Natural killer cell (primary cell): ENCODE measurements at regions not wholly inside any gene's neighbourhood (a gene's known extent, or its start where the extent isn't known, plus 50 kb on each side); places are given as distances from the start of the nearest gene placed in this dataset.
"Not testable (repeated sequence)": the region's sequence is repeated elsewhere in the genome, so short reads cannot be mapped to it uniquely, and the experiment has no call there.

ENCODE experiments used
- ATAC-seq, 3 donors: fragments of 150-1000 bp in 2 of 3; fragments of 200-7000 bp in 1 of 3; cut with Tn5 transposase; 1 replicate in 1 of 3; 2 replicates in 2 of 3; pipeline ENCODE4 v1.10.0; 2021; ENCODE audit warnings: mild to moderate bottlenecking in 2 of 3, moderate library complexity in 2 of 3
- DNase-seq, 2 donors: peaks; one replicate each; pipeline versions ENCODE4 v3.0.0 to v3.0.0-alpha.2; 2013 to 2021; ENCODE audit warnings: mixed read lengths in 1 of 2
- H3K27ac ChIP-seq: one replicate; pipeline ENCODE4 v1.5.1; 2013; ENCODE audit warnings: mild to moderate bottlenecking, low read length
- H3K27me3 ChIP-seq: one replicate; pipeline ENCODE4 v1.6.1; 2013; ENCODE audit warnings: low read length; ENCODE audit not compliant: control insufficient read depth, insufficient read depth
- H3K36me3 ChIP-seq: one replicate; pipeline ENCODE4 v1.6.1; 2013; ENCODE audit warnings: low read length; ENCODE audit not compliant: control insufficient read depth, insufficient read depth
- H3K4me1 ChIP-seq: one replicate; pipeline ENCODE4 v1.6.1; 2013; ENCODE audit warnings: low read length; ENCODE audit not compliant: control insufficient read depth, insufficient read depth
- H3K4me3 ChIP-seq: one replicate; pipeline ENCODE4 v1.5.1; 2013; ENCODE audit warnings: low read length
- H3K9me3 ChIP-seq: one replicate; pipeline ENCODE4 v1.6.1; 2013; ENCODE audit warnings: low read length; ENCODE audit not compliant: control insufficient read depth, insufficient read depth
- H3K27ac Mint-ChIP-seq, 2 donors: one replicate each; pipeline ENCODE4 v1.8.0; 2022; ENCODE audit warnings: mild to moderate bottlenecking in 2 of 2, mixed read lengths in 2 of 2, moderate library complexity in 1 of 2
- H3K27me3 Mint-ChIP-seq, 2 donors: one replicate each; pipeline ENCODE4 v1.8.0; 2022; ENCODE audit warnings: low read depth in 2 of 2, mixed read lengths in 2 of 2
- H3K36me3 Mint-ChIP-seq: one replicate; pipeline ENCODE4 v1.8.0; 2022; ENCODE audit warnings: mixed read lengths
- H3K4me1 Mint-ChIP-seq, 2 donors: one replicate each; pipeline ENCODE4 v1.8.0; 2022; ENCODE audit warnings: mixed read lengths in 2 of 2
- H3K4me3 Mint-ChIP-seq: one replicate; pipeline ENCODE4 v1.8.0; 2022; ENCODE audit warnings: mild to moderate bottlenecking, moderate library complexity, mixed read lengths
- H3K9me3 Mint-ChIP-seq, 2 donors: one replicate each; pipeline ENCODE4 v1.8.0; 2022; ENCODE audit warnings: mixed read lengths in 2 of 2
- WGBS: methylation state at CpG from one replicate; pipeline ENCODE4 v1.1.7; 2013; ENCODE audit warnings: missing lambda C conversion rate; ENCODE audit not compliant: insufficient coverage; 5-methylcytosine and 5-hydroxymethylcytosine counted together
- intact Hi-C: fragments of 100-400 bp; cut with micrococcal nuclease; formaldehyde crosslinking; loops from one replicate; pipeline ENCODE4 v1.14.2; 2022

GRCh38 chr2:89112434-89112833, 421.0 kb downstream of the RPIA start:
- H3K27ac Mint-ChIP-seq, intact Hi-C loops, H3K4me3 Mint-ChIP-seq, H3K27ac ChIP-seq, H3K4me1 ChIP-seq, H3K4me1 Mint-ChIP-seq, H3K9me3 ChIP-seq, H3K4me3 ChIP-seq, H3K36me3 Mint-ChIP-seq, H3K9me3 Mint-ChIP-seq, ATAC-seq, H3K27me3 ChIP-seq, DNase-seq, H3K27me3 Mint-ChIP-seq, H3K36me3 ChIP-seq: not testable (repeated sequence)
- WGBS, result 0% methylated on average over 1 of the region's 1 CpG

GRCh38 chr2:89113286-89113685, 421.8 kb downstream of the RPIA start:
- H3K9me3 Mint-ChIP-seq, DNase-seq, H3K36me3 ChIP-seq, H3K4me1 Mint-ChIP-seq, ATAC-seq, H3K27me3 Mint-ChIP-seq, H3K4me3 ChIP-seq, H3K4me3 Mint-ChIP-seq, H3K4me1 ChIP-seq, H3K27me3 ChIP-seq, H3K27ac Mint-ChIP-seq, H3K27ac ChIP-seq, H3K9me3 ChIP-seq, intact Hi-C loops, H3K36me3 Mint-ChIP-seq: not testable (repeated sequence)

GRCh38 chr2:89129440-89129839, 438.0 kb downstream of the RPIA start:
- H3K4me3 ChIP-seq, H3K4me3 Mint-ChIP-seq, H3K4me1 Mint-ChIP-seq, H3K9me3 Mint-ChIP-seq, H3K36me3 Mint-ChIP-seq, H3K36me3 ChIP-seq, H3K27ac ChIP-seq, H3K27me3 Mint-ChIP-seq, H3K27me3 ChIP-seq, intact Hi-C loops, DNase-seq, ATAC-seq, H3K9me3 ChIP-seq, H3K27ac Mint-ChIP-seq, H3K4me1 ChIP-seq: not testable (repeated sequence)

- H3K9me3 Mint-ChIP-seq, intact Hi-C loops, ATAC-seq, H3K27me3 ChIP-seq, H3K4me3 ChIP-seq, H3K27ac ChIP-seq, H3K9me3 ChIP-seq, H3K36me3 Mint-ChIP-seq, DNase-seq, H3K4me3 Mint-ChIP-seq, H3K27me3 Mint-ChIP-seq, H3K27ac Mint-ChIP-seq, H3K36me3 ChIP-seq, H3K4me1 Mint-ChIP-seq, H3K4me1 ChIP-seq: not testable (repeated sequence)
- 92% methylated on average over 7 of the region's 10 CpGs for WGBS
Measured at GRCh38 chr2:89130665-89131308, 439.3 kb downstream of the RPIA start.

- H3K4me1 ChIP-seq, H3K36me3 Mint-ChIP-seq, intact Hi-C loops, H3K36me3 ChIP-seq, ATAC-seq, H3K4me1 Mint-ChIP-seq, H3K4me3 ChIP-seq, H3K9me3 Mint-ChIP-seq, H3K27me3 ChIP-seq, H3K9me3 ChIP-seq, DNase-seq, H3K4me3 Mint-ChIP-seq, H3K27ac Mint-ChIP-seq, H3K27ac ChIP-seq: not testable (repeated sequence)
- WGBS, result 26% methylated on average over 3 of the region's 5 CpGs
- H3K27me3 Mint-ChIP-seq, result peaks cover 5 to 16% of the 10 kb centered on the region in 2 donors
Measured at GRCh38 chr2:89142959-89143358, 451.5 kb downstream of the RPIA start.

GRCh38 chr2:89145342-89145741, 453.9 kb downstream of the RPIA start:
- H3K27ac ChIP-seq, H3K9me3 ChIP-seq, H3K27me3 ChIP-seq, intact Hi-C loops, H3K4me1 Mint-ChIP-seq, ATAC-seq, H3K4me3 ChIP-seq, H3K4me1 ChIP-seq, H3K4me3 Mint-ChIP-seq, DNase-seq, H3K9me3 Mint-ChIP-seq, H3K27ac Mint-ChIP-seq, H3K36me3 Mint-ChIP-seq, H3K36me3 ChIP-seq: not testable (repeated sequence)
- H3K27me3 Mint-ChIP-seq, result peaks cover 2 to 15% of the 10 kb centered on the region in 2 donors
- 87% methylated on average over 1 of the region's 1 CpG for WGBS

GRCh38 chr2:89148256-89148655, 456.8 kb downstream of the RPIA start:
- ATAC-seq, H3K4me1 Mint-ChIP-seq, H3K36me3 Mint-ChIP-seq, H3K4me3 Mint-ChIP-seq, H3K9me3 Mint-ChIP-seq, H3K27ac ChIP-seq, intact Hi-C loops, H3K36me3 ChIP-seq, DNase-seq, H3K4me1 ChIP-seq, H3K27me3 ChIP-seq, H3K27ac Mint-ChIP-seq, H3K9me3 ChIP-seq, H3K4me3 ChIP-seq: not testable (repeated sequence)
- peaks cover 0 to 11% of the 10 kb centered on the region in 2 donors for H3K27me3 Mint-ChIP-seq
- no CpG with 5 or more reads among the region's 2 CpGs for WGBS

GRCh38 chr2:89151699-89152098, 460.2 kb downstream of the RPIA start:
- H3K36me3 ChIP-seq, H3K9me3 ChIP-seq, H3K4me3 ChIP-seq, intact Hi-C loops, H3K4me3 Mint-ChIP-seq, H3K27ac Mint-ChIP-seq, H3K4me1 ChIP-seq, DNase-seq, H3K36me3 Mint-ChIP-seq, H3K4me1 Mint-ChIP-seq, H3K27me3 Mint-ChIP-seq, ATAC-seq, H3K27me3 ChIP-seq, H3K27ac ChIP-seq, H3K9me3 Mint-ChIP-seq: not testable (repeated sequence)
- no CpG with 5 or more reads among the region's 1 CpG for WGBS
